GM18505 (cell line): ENCODE measurements at regions not wholly inside any gene's neighbourhood (a gene's known extent, or its start where the extent isn't known, plus 50 kb on each side); places are given as distances from the start of the nearest gene placed in this dataset.
"Not testable (repeated sequence)": the region's sequence is repeated elsewhere in the genome, so short reads cannot be mapped to it uniquely, and the experiment has no call there.

Experiments used
- ATAC-seq: cut with Tn5 transposase; IDR thresholded peaks from one replicate; pipeline ENCODE4 v1.9.1; 2021; ENCODE audit not compliant: unreplicated experiment
- POLR2A ChIP-seq: IDR thresholded peaks from 4 replicates; pipeline ENCODE4 v1.6.1; 2011; ENCODE audit warnings: borderline replicate concordance; ENCODE audit not compliant: insufficient read depth, insufficient read length; ENCODE audit errors: extremely low read depth

- ATAC-seq, result no peak
- TF ChIP-seq POLR2A, result no peak
Measured at GRCh38 chrX:33855251-33855650, 276.9 kb downstream of the FAM47A start.

DNA sequence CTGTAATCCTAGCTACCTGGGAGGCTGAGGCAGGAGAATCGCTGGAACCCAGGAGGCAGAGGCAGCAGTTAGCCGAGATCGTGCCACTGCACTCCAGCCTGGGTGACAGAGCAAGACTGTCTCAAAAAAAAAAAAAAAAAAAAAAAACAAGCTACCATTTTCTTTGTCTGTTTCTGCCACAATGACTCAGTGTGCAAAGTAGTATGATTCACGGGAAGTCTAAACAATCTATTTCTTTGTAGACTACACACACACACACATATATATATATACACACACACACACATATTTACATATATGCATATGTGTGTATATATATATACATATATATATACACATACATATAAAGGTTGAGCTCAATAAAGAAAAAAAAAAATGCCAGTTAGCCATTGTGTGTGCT lies 280.0 kb downstream of the FAM47A start:
- ATAC-seq, result not testable (repeated sequence)

- no peak for ATAC-seq
- no peak for TF ChIP-seq POLR2A
Measured at GRCh38 chrX:33840176-33840575, 291.9 kb downstream of the FAM47A start.

DNA sequence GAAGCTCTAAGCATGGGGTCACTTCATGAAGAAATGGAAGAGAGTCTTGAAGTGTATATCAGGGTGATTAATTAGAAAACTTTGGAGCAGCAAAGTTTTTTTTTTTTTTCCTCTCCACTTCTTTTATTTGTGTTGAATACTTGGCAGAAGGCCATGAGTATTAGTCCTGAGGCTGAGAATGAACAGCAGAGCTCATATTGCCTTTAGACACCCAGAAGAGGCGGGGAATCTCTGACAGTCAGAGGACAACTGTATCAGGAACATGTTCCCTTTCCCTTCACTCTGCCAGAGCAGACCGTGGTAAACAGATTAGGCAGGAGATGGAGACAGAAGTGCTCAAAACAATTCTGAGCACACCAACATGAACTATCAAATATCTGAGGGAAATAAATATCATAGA lies 300.9 kb downstream of the FAM47A start:
- ATAC-seq, result no peak
- no peak for TF ChIP-seq POLR2A

GRCh38 chrX:33817266-33817665 lies 314.8 kb downstream of the FAM47A start:
- no peak for ATAC-seq
- no peak for TF ChIP-seq POLR2A

DNA sequence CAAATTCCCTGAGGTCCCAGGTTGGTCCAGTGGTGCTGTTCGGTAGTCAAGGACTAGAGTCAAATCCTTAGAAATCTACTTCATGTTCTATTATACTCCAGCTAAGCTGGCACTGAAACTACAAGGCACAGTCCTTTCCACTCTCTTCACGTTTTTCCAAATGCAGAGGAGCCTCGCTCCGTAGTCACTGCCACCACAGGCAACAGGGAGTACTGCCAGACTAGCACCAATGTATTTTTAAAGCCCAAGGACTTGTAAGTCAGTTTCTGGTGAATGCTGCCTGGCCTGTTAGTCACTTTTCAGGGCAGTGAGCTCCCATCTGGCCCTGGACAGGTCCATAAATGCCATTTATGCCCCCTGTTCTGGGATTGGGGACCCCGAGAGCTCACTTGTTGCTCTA lies 323.5 kb downstream of the FAM47A start:
- no peak for TF ChIP-seq POLR2A
- no peak for ATAC-seq

GRCh38 chrX:33784548-33784947 lies 347.6 kb downstream of the FAM47A start:
- TF ChIP-seq POLR2A, result no peak
- ATAC-seq, result no peak

DNA sequence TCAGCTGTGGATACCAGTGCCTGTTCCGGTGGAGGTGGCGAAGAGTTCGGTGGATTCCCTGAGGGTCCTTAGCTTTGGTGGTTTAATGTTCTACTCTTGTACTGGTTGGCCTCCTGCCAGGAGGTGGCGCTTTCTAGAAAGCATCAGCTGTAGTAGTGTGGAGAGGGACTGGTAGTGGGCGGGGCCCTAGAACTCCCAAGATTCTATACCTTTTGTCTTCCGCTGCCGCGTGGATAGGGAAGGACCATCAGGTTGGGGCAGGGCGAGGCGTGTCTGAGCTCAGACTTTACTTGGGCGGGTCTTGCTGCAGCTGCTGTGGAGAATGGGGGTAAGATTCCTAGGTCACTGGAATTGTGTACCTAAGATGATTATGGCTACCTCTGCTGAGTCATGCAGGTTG lies 390.3 kb downstream of the FAM47A start:
- no peak for TF ChIP-seq POLR2A
- no peak for ATAC-seq

GRCh38 chrX:33735182-33735581 lies 396.9 kb downstream of the FAM47A start:
- no peak for ATAC-seq
- no peak for TF ChIP-seq POLR2A

DNA sequence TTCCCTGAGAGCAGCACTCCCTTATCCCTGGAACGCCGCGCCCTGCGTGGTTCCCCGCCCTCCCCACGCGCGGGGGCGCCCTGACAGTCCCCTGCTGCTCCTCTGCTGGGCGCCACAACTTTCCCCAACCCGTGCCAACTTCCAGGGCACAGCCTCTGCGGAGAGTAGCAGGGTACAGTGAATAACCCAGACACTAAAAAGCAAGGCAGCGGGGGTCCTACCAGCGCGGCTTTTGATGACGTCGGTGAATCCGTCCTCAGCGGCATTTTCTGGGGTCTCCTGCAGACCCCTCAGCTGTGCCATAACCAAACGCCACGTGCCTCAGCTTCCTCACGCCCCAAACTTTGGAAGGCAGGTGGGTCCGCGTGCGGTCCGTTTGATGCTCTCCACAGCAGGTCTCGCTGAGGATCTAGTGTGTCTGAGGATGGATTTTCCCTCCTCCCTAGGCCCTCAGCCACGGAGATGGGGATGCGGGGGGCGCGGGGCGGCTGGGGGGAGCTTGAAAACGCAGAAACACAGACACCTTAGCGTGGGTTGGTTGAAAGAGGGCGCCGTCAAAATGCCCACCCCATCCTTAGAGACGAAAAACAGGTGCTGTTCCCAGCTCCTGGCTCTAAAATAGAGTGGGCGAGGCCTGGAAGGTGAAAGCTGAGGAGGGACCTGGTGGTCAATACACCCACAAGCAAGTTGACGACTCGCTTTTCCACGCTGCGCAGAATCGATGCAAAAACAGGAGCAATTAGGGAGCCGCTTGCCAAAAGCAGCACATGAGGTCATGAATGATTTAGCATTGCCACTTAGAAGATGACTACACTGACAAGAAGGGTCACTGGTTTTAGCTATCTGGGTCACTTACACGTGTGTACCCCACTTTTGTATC lies 405.6 kb downstream of the FAM47A start:
- no peak for TF ChIP-seq POLR2A
- no peak for ATAC-seq

DNA sequence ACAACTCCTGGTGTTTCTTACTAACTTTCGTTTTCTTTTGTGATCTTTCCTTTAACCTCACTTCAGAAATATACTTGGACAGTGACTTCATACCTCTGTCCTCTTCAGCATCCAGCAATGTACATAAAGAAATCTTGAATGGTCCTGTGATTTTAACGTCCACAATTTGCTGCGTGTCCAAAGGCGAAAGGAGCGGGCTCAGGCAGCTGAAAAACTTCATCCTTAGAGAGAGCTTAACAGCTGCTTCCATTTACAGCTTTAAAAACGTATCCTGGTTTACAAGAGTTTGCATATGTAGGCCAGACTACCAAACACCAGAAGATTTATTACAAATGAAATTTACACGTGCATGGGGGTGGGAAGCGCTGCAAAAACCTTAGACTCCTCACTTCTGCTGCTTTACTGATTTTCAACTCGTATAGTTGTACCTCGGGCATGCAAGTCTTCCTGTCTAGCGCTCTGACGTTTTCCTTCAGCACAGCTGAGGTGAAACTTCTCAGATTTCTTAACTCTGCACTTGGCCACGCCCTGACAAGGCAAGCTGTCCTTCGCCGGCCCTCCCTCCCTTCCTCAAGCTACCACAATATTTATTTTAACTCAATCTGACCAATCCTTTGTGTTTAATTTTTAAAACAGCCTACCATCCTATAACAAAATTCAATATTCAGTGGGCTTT lies 406.4 kb downstream of the FAM47A start:
- TF ChIP-seq POLR2A, result no peak
- ATAC-seq, result no peak

DNA sequence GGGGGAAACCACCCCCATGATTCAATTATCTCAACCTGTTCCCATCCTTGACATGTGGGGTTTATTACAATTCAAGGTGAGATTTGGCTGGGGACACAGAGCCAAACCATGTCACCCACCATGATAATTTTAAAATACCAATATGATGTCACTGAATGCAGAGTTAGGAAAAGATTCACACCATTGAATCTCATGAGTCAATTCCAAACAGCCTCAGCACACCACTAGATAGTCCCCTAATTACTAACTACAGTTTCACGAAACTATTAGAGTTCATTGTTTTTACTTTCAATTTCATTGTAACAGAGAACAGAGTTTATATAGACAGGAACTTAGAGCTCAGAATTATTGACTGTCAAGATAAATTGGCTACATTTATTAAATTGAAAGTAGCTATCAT lies 410.2 kb downstream of the FAM47A start:
- peak; percentile 53 for ATAC-seq
- TF ChIP-seq POLR2A, result no peak

DNA sequence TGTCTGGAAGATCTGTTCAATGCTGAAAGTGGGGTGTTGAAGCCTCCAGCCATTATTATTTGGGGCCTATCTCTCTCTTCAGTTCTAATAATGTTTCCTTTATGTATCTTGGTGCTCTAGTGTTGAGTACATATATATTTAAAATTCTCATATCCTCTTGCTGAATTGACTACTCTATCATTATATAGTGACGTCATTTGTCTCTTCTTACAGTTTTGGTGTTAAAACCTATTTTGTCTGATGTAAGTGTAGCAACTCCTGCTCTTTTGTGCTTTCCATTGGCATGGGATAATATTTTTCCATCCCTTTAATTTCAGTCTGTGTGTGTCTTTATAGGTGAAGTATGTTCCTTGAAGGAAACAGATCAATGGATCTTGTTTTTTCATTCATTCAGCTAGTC lies 446.0 kb downstream of the FAM47A start:
- ATAC-seq, result no peak
- TF ChIP-seq POLR2A, result no peak
